ENCODE measurements at regions not wholly inside any gene's neighbourhood (a gene's known extent, or its start where the extent isn't known, plus 50 kb on each side); places are given as distances from the start of the nearest gene placed in this dataset.

GRCh38 chrX:39452401-39452800 lies 645.4 kb downstream of the BCOR start:
- DNase-seq: no peak

GRCh38 chrX:39453889-39454621 lies 643.7 kb downstream of the BCOR start:
- no peak for DNase-seq

DNA sequence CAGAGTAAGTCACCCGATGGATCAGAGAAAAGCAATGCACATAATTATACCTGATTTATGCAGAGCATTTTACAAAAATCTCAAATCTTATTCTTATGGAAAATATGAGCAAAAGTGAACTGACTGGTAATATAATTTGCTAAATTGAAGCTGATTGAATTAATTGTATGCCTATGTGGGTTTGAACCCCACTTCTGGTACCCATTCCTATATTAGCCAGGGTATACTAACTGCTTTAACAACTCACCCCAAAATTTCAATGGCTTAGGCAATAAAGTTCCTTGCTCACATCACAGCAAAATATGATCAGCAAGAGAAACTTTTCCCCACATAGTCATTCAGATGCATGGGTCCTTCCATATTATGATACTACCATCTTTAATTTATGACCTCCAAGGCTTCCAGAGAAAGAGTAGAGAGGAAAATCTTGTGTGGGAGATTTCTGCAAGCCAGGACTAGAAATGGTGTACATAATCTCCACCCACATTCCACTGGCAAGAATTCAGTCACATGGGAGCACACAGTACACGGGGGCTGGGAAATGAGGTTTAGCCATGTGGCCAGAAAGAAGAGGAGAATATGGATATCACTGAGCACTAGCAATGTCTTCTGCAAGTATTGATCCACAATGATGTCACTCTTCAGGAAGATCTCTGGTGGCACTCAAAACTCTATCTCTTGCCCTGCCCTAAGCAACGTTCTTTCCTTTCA lies 640.7 kb downstream of the BCOR start:
- DNase-seq: no peak

GRCh38 chrX:39458779-39459178 lies 639.0 kb downstream of the BCOR start:
- no peak for DNase-seq

DNA sequence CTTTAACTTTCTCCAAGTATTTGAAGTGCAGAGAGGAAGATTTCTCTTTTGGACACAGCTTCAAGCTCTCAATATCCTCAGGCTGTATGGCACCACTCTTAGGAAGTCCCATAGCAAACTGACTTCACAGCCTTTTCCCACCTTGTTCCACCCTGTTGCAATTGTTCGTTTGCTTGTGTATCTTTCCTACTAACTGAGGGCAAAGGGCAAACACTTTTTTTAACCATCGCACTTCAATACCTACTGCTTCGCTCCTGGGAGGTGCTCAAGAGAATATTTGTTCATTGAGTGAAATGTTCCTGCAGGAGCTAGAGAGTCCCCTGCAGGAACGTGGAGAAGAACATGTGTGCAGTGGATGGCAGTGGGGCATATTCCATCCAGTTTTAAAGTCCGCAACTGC lies 638.6 kb downstream of the BCOR start:
- no peak for DNase-seq

GRCh38 chrX:39459952-39460351 lies 637.8 kb downstream of the BCOR start:
- DNase-seq: no peak

DNA sequence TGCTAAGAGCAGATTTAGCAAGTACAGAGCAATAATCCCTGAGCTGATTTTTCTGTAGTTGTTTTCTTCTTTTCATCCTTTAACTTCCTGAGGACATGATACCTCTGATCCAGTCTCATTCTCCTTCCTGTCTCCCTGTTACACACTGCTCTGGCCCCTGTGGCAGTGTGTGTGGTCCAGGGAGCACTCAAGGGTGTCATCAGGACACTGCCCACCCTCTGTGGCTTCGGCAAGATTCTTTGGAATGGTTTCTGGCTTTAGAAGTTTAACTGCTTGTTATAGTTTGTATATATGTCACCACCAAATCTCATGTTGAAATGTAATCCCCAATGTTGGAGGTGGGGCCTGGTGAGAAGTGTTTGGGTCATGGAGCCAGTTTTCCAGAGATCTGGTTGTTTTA lies 637.3 kb downstream of the BCOR start:
- DNase-seq: no peak

- DNase-seq: no peak
Measured at GRCh38 chrX:39462835-39463234, 634.9 kb downstream of the BCOR start.

DNA sequence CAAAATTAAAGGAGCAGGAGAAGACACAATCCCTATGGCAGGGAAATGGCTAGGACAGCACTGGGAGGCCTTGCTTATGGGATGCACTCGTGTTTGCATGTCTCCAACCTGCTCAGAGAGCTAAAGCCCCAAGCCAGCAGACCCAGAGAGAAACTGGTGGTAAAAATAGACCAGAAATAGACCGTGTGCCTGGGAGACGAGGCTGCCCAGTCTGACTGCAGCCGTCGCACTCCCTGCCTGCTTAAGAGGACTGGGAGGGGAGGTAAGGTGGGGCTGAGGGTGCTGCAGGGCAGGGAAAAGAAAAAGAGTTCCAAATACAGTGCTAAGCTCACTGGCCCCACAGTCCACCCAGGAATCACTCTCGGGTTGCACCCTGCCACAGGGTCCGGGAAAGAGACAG lies 633.5 kb downstream of the BCOR start:
- no peak for DNase-seq

DNA sequence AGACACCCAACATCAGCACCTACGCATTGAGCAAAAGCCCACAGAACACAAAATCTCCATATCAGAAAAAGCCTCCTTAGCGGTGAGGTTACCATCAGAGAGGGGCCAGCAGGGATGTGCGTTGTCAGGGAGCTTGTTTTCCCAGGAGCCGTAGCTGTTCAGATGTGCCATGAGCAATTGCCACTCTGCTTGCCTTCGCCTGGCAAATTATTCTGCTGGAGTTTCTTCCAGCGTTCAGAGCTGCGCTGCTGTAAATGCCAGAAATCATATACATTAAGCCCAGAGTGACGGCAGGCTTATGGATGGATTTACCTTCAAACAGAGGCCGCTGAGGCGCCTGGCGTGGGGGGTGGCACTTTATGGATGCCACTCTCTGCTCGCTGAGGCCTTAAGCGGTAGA lies 632.3 kb downstream of the BCOR start:
- no peak for DNase-seq

- DNase-seq: no peak
Measured at GRCh38 chrX:39465906-39466305, 631.9 kb downstream of the BCOR start.

- DNase-seq: no peak
Measured at GRCh38 chrX:39469126-39469525, 628.6 kb downstream of the BCOR start.

GRCh38 chrX:39470588-39471407 lies 627.0 kb downstream of the BCOR start:
- no peak for DNase-seq

DNA sequence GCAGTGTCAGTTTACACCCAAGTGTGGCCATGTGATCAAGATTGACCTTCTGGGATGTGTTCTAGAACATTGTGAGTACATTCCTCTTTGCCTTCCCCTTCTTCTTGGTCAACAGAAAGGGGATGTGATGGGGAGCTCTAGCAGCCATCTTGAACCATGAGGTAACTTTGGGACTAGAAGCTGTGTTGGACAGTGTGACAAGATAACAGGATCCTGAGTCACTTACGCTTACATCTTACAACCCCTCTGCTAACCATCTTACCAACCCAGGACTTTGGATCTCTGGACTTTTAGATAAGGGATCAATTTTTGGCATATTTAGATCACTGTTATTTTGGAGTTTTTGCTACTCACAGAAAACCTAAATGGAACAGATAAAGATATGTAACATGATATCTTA lies 625.6 kb downstream of the BCOR start:
- DNase-seq: no peak

GRCh38 chrX:39473812-39474211 lies 623.9 kb downstream of the BCOR start:
- no peak for DNase-seq

GRCh38 chrX:39475372-39475771 lies 622.4 kb downstream of the BCOR start:
- no peak for DNase-seq

DNA sequence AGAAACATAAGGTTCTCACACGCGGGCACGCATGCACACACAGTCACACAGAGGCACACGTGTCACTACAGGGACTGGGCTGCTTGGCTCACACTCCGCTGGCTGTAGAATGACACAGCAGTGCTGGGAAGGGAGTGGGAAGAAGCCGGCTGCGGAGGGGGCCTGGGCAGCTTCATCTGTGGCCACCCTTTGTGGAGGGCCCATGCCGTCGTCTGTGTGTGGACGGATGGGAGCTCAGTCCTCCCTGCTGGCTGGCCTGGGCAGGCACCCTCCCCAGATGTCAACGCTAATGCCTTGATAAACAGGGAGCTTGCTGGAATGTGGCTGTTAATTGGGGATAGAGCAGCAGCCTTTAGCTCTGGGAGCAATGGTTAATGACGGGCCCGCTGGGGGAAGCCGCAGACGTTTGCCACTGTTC lies 621.1 kb downstream of the BCOR start:
- no peak for DNase-seq

GRCh38 chrX:39477031-39477761 lies 620.6 kb downstream of the BCOR start:
- DNase-seq: no peak

- peak in 1 of 2 experiments; percentile 1 for DNase-seq
Measured at GRCh38 chrX:39477762-39478120, 620.0 kb downstream of the BCOR start.

GRCh38 chrX:39479856-39480255 lies 617.9 kb downstream of the BCOR start:
- no peak for DNase-seq

- no peak for DNase-seq
Measured at GRCh38 chrX:39480963-39481362, 616.8 kb downstream of the BCOR start.

- no peak for DNase-seq
Measured at GRCh38 chrX:39481621-39482020, 616.1 kb downstream of the BCOR start.

Measured in activated CD4-positive, alpha-beta T cell treated with anti-CD3 and anti-CD28 coated beads, Interleukin-2, amount 50 U/mL, for 4 hours (primary cell).